GM23248 (cell line): ENCODE measurements at regions not wholly inside any gene's neighbourhood (a gene's known extent, or its start where the extent isn't known, plus 50 kb on each side); places are given as distances from the start of the nearest gene placed in this dataset.

Experiments used
- DNase-seq: peaks from one replicate; pipeline ENCODE4 v3.0.0-alpha.2; 2015
- H2AFZ ChIP-seq: fragments of 200-600 bp; sonication (generic); 2 replicates; pipeline ENCODE4 v1.6.1; 2016; ENCODE audit warnings: antibody characterized with exemption
- H3F3A ChIP-seq: fragments of 200-600 bp; sonication (generic); 2 replicates; pipeline ENCODE4 v1.6.1; 2016; ENCODE audit warnings: mild to moderate bottlenecking, antibody characterized with exemption, mixed run types; ENCODE audit not compliant: insufficient read depth
- H3K27ac ChIP-seq: fragments of 200-600 bp; sonication (generic); 2 replicates; pipeline ENCODE4 v1.5.1; 2016; ENCODE audit warnings: mild to moderate bottlenecking
- H3K27me3 ChIP-seq: fragments of 200-600 bp; sonication (generic); replicated peaks from 2 replicates; pipeline ENCODE4 v1.6.1; 2016; ENCODE audit warnings: mild to moderate bottlenecking; ENCODE audit not compliant: insufficient read depth
- H3K36me3 ChIP-seq: fragments of 200-600 bp; sonication (generic); 2 replicates; pipeline ENCODE4 v1.6.1; 2016; ENCODE audit warnings: low read depth, mild to moderate bottlenecking
- H3K4me1 ChIP-seq: fragments of 200-600 bp; sonication (generic); 2 replicates; pipeline ENCODE4 v1.6.1; 2016; ENCODE audit warnings: mild to moderate bottlenecking; ENCODE audit not compliant: insufficient read depth
- H3K4me2 ChIP-seq: fragments of 200-600 bp; sonication (generic); one replicate; pipeline ENCODE4 v1.6.1; 2016; ENCODE audit warnings: mild to moderate bottlenecking; ENCODE audit not compliant: unreplicated experiment
- H3K4me3 ChIP-seq: fragments of 200-600 bp; sonication (generic); 2 replicates; pipeline ENCODE4 v1.5.1; 2016; ENCODE audit warnings: mild to moderate bottlenecking
- H3K79me2 ChIP-seq: fragments of 200-600 bp; sonication (generic); 2 replicates; pipeline ENCODE4 v1.6.1; 2016; ENCODE audit warnings: mild to moderate bottlenecking; ENCODE audit not compliant: insufficient read depth
- H3K9ac ChIP-seq: fragments of 200-600 bp; sonication (generic); 2 replicates; pipeline ENCODE4 v1.6.1; 2016; ENCODE audit warnings: mild to moderate bottlenecking
- H3K9me2 ChIP-seq: fragments of 200-600 bp; sonication (generic); 2 replicates; pipeline ENCODE4 v1.6.1; 2016; ENCODE audit warnings: mixed run types, mild to moderate bottlenecking, moderate library complexity; ENCODE audit not compliant: insufficient read depth
- H3K9me3 ChIP-seq: fragments of 200-600 bp; sonication (generic); one replicate; pipeline ENCODE4 v1.6.1; 2017; ENCODE audit warnings: low read depth
- H4K20me1 ChIP-seq: fragments of 200-600 bp; sonication (generic); 2 replicates; pipeline ENCODE4 v1.6.0; 2016; ENCODE audit not compliant: insufficient read depth
- EZH2 ChIP-seq: fragments of 200-600 bp; sonication (generic); IDR thresholded peaks from 2 replicates; pipeline ENCODE4 v1.6.1; 2018; ENCODE audit warnings: antibody characterized with exemption, mild to moderate bottlenecking; ENCODE audit not compliant: insufficient read depth, poor library complexity, severe bottlenecking
- EZH2phosphoT487 ChIP-seq: fragments of 200-600 bp; sonication (generic); IDR thresholded peaks from 2 replicates; pipeline ENCODE4 v1.6.1; 2018; ENCODE audit warnings: antibody characterized with exemption, moderate library complexity, mild to moderate bottlenecking, low read depth; ENCODE audit not compliant: insufficient read depth
- WGBS, 2 experiments: methylation state at CpG; one replicate each; pipeline ENCODE4 v1.1.6; 2015 to 2017; ENCODE audit warnings: low lambda C conversion rate in 2 of 2, low coverage in 1 of 2; ENCODE audit errors: missing lambda C conversion rate in 2 of 2; 5-methylcytosine and 5-hydroxymethylcytosine counted together
- in situ Hi-C: fragments of 300-500 bp; cut with MboI; formaldehyde crosslinking; loops from 2 replicates; pipeline ENCODE4 v1.15.0; 2020

GRCh38 chr13:88154001-88154400 is 482.8 kb downstream of the SLITRK5 start:
- H3K4me1 ChIP-seq = no peaks in the 10 kb centered on the region
- no peaks in the 10 kb centered on the region for H3K9me3 ChIP-seq
- no peaks in the 10 kb centered on the region for H3K9me2 ChIP-seq
- H3K36me3 ChIP-seq = no peaks in the 10 kb centered on the region
- no peak overlapping the region for H3K4me2 ChIP-seq
- no peak overlapping the region for H3K9ac ChIP-seq
- H3K27me3 ChIP-seq = no peaks in the 10 kb centered on the region
- no peak overlapping the region for H3K27ac ChIP-seq
- TF ChIP-seq EZH2phosphoT487 = no peak
- TF ChIP-seq EZH2 = no peak
- no peaks in the 10 kb centered on the region for H4K20me1 ChIP-seq
- WGBS, 2 experiments = 56 to 65% methylated on average over 2 of the region's 2 CpGs
- DNase-seq = no peak
- in situ Hi-C loops = no loop called here
- no peak overlapping the region for H3K4me3 ChIP-seq
- H3K79me2 ChIP-seq = no peaks in the 10 kb centered on the region
- no peaks in the 10 kb centered on the region for H3F3A ChIP-seq
- no peak overlapping the region for H2AFZ ChIP-seq

GRCh38 chr13:88162076-88162702 is 491.0 kb downstream of the SLITRK5 start:
- Histone ChIP-seq H4K20me1 (no peaks in the 10 kb centered on the region), H3K4me2 (no peak overlapping the region), H3K27ac (no peak overlapping the region), H3K36me3 (no peaks in the 10 kb centered on the region), H3K9me2 (no peaks in the 10 kb centered on the region), H3K9me3 (no peaks in the 10 kb centered on the region), H3K9ac (no peak overlapping the region), H3K4me1 (no peaks in the 10 kb centered on the region), H3K79me2 (no peaks in the 10 kb centered on the region), H2AFZ (no peak overlapping the region), H3F3A (no peaks in the 10 kb centered on the region), H3K27me3 (no peaks in the 10 kb centered on the region), H3K4me3 (no peak overlapping the region)
- no peak for TF ChIP-seq EZH2
- no peak for TF ChIP-seq EZH2phosphoT487
- no peak for DNase-seq
- WGBS, 2 experiments = 6 to 26% methylated on average over 2 of the region's 2 CpGs
- in situ Hi-C loops = no loop called here

- 24 to 27% methylated on average over 4 of the region's 4 CpGs for WGBS, 2 experiments
- no peak overlapping the region for H3K4me3 ChIP-seq
- H3K4me2 ChIP-seq = no peak overlapping the region
- no peak overlapping the region for H3K9ac ChIP-seq
- in situ Hi-C loops = no loop called here
- no peaks in the 10 kb centered on the region for H3K9me3 ChIP-seq
- no peaks in the 10 kb centered on the region for H3K36me3 ChIP-seq
- TF ChIP-seq EZH2 (no peak), EZH2phosphoT487 (no peak)
- H3K9me2 ChIP-seq = no peaks in the 10 kb centered on the region
- H3K79me2 ChIP-seq = no peaks in the 10 kb centered on the region
- no peak for DNase-seq
- no peak overlapping the region for H2AFZ ChIP-seq
- H3K4me1 ChIP-seq = no peaks in the 10 kb centered on the region
- no peaks in the 10 kb centered on the region for H4K20me1 ChIP-seq
- no peak overlapping the region for H3K27ac ChIP-seq
- H3K27me3 ChIP-seq = no peaks in the 10 kb centered on the region
- no peaks in the 10 kb centered on the region for H3F3A ChIP-seq
Observed at GRCh38 chr13:88176231-88176630, 505.1 kb downstream of the SLITRK5 start.

- H4K20me1 ChIP-seq = no peaks in the 10 kb centered on the region
- 15 to 29% methylated on average over 4 of the region's 4 CpGs for WGBS, 2 experiments
Observed at GRCh38 chr13:88183440-88183839, 512.3 kb downstream of the SLITRK5 start.

More at GRCh38 chr13:88183440-88183839, 512.3 kb downstream of the SLITRK5 start:
- H3F3A ChIP-seq = no peaks in the 10 kb centered on the region
- H3K36me3 ChIP-seq = no peaks in the 10 kb centered on the region
- no peaks in the 10 kb centered on the region for H3K27me3 ChIP-seq
- H3K4me1 ChIP-seq = no peaks in the 10 kb centered on the region
- no peaks in the 10 kb centered on the region for H3K79me2 ChIP-seq
- no peaks in the 10 kb centered on the region for H3K9me2 ChIP-seq
- H3K27ac ChIP-seq = no peak overlapping the region
- in situ Hi-C loops = no loop called here
- H3K4me2 ChIP-seq = no peak overlapping the region
- no peak overlapping the region for H3K4me3 ChIP-seq
- H2AFZ ChIP-seq = no peak overlapping the region
- DNase-seq = no peak
- no peak overlapping the region for H3K9ac ChIP-seq
- no peak for TF ChIP-seq EZH2
- no peak for TF ChIP-seq EZH2phosphoT487
- no peaks in the 10 kb centered on the region for H3K9me3 ChIP-seq
